Activated T-cell treated with anti-CD3 and anti-CD28 coated beads, Interleukin-2, amount 50 U/mL, for 4 hours (primary cell): ENCODE measurements at regions not wholly inside any gene's neighbourhood (a gene's known extent, or its start where the extent isn't known, plus 50 kb on each side); places are given as distances from the start of the nearest gene placed in this dataset.

Experiments used
- ATAC-seq, 2 donors: fragments of 200-7000 bp; cut with Tn5 transposase; one replicate each; pipeline ENCODE4 v1.10.0; 2021
- DNase-seq: peaks from one replicate; pipeline ENCODE4 v3.0.0-alpha.2; 2020
- H3K27me3 Mint-ChIP-seq: one replicate; pipeline ENCODE4 v1.8.0; 2021; ENCODE audit warnings: low read depth, mixed read lengths
- H3K36me3 Mint-ChIP-seq: one replicate; pipeline ENCODE4 v1.8.0; 2022; ENCODE audit warnings: mixed read lengths; ENCODE audit not compliant: insufficient read depth
- H3K4me1 Mint-ChIP-seq: one replicate; pipeline ENCODE4 v1.8.0; 2021; ENCODE audit warnings: low read depth, mixed read lengths
- H3K4me3 Mint-ChIP-seq: one replicate; pipeline ENCODE4 v1.8.0; 2021; ENCODE audit warnings: mild to moderate bottlenecking, moderate library complexity, mixed read lengths
- H3K9me3 Mint-ChIP-seq: one replicate; pipeline ENCODE4 v1.8.0; 2021; ENCODE audit warnings: mixed read lengths

DNA sequence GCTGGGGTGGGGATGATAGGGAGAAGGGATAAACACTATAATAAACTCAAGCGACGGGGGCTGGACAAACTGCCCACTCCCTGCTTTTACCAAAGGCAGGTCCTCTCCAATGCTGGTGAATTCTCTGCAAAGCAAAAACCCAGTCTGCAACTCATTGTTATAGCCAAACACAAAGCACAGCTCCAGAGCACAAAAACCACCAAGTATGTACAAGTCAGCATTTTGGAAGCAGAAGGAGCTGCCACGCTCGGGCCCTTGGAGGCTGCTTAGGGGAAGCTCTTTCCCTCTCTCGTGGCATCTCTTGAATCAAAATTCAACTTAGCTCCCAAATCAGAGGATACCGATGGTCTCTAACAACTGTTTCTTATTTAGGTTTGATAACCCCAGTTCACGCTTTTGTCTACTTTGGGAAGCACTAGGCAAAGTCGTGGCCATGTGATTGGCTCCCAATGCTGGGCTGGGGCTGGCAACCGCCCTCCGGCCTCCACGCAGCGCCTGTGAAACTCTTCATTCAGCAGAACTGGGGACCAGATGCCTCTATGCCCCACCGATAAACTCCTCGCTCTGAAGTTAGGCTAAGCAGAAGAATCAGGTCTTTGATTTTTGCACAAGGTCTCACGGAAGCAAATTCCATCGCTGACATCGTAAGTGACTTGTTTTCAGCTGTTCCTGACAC is 158.5 kb upstream of the FOXN3 start:
- no peak for DNase-seq
- ATAC-seq = no peak
- Mint-ChIP-seq H3K4me3 (no peak overlapping the region), H3K9me3 (no peaks in the 10 kb centered on the region), H3K27me3 (no peaks in the 10 kb centered on the region), H3K36me3 (peaks cover 15% of the 10 kb centered on the region), H3K4me1 (peaks cover 31% of the 10 kb centered on the region)

DNA sequence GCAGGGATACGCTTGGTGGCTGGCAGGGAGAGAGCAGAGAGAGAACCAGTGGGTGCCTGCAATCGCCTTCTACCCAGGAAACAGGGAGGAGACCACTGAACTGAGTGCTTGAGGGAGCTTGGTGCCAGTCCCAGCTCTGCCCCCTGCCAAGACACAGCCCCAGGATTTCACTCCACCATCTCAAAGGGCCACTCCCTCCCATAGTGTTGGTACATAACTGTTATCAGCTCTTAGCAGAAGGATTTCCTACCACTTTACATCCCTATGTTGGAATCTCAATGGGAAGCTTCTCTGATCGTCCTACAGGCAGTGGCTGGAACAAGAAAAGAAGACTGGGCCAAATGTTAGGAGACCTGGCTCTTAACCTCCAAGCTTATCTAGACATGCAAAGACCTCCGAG is 157.4 kb upstream of the FOXN3 start:
- Mint-ChIP-seq H3K4me1 (peaks cover 36% of the 10 kb centered on the region), H3K36me3 (peaks cover 18% of the 10 kb centered on the region)

DNA sequence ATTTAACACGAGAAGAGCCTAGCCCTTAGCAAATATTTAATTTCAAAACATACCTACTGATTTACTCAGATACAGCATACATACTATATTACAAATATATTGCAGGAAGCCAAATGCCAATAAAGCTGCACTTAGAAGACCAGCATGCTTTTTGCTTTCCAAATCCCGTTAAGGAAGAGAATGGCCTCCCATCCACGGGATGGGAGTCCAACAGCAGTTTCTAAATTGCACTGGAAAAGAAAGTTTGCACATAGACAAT is 156.3 kb upstream of the FOXN3 start:
- DNase-seq (no peak), ATAC-seq (no peak)
- Mint-ChIP-seq H3K36me3 (peaks cover 17% of the 10 kb centered on the region), H3K9me3 (no peaks in the 10 kb centered on the region), H3K27me3 (no peaks in the 10 kb centered on the region), H3K4me3 (no peak overlapping the region), H3K4me1 (peaks cover 36% of the 10 kb centered on the region)

More for the DNA sequence above, 157.4 kb upstream of the FOXN3 start:
- Mint-ChIP-seq H3K9me3 (no peaks in the 10 kb centered on the region), H3K27me3 (no peaks in the 10 kb centered on the region), H3K4me3 (no peak overlapping the region)
- ATAC-seq = no peak
- DNase-seq = no peak

DNA sequence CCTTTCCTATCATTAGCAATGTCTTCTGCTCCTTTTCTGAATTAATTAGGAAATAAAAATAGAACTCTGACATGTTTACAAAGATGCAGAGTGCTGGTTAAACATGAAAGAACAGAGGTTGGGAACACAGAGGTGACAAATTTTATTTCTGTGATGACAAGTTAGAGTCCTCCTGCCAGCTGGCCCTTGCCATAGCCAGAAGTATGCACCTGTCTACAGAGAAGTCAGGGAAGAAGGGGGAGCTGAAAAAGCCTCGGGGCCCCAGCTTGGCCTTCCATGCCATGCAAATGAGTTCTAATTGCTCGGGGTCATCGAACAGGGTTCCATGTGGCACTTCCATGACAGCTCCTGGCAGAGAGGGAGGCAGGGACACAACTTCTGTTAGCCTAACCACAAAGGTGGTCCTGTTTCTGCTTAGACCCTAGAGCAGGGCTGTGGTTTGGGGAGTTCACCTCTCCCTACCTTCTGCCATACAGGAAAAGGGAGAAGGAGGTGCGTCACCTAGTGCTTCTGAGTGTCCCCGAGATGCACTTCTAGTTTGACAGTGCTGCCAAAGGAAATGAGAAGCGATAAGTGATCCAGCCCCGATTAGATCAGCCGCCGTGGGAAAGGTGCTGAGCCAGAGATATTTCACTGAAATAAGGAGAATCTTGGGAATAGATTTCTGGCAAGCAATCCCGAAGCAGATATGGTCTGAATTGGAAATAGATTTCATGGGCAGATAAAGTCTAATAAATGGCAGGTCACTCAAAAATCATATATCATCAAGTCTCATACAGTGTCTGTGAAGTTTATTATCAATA is 155.8 kb upstream of the FOXN3 start:
- DNase-seq (no peak), ATAC-seq (no peak)
- no peak overlapping the region for H3K4me3 Mint-ChIP-seq
- no peaks in the 10 kb centered on the region for H3K9me3 Mint-ChIP-seq
- peaks cover 17% of the 10 kb centered on the region for H3K36me3 Mint-ChIP-seq
- H3K4me1 Mint-ChIP-seq = peaks cover 37% of the 10 kb centered on the region
- no peaks in the 10 kb centered on the region for H3K27me3 Mint-ChIP-seq

DNA sequence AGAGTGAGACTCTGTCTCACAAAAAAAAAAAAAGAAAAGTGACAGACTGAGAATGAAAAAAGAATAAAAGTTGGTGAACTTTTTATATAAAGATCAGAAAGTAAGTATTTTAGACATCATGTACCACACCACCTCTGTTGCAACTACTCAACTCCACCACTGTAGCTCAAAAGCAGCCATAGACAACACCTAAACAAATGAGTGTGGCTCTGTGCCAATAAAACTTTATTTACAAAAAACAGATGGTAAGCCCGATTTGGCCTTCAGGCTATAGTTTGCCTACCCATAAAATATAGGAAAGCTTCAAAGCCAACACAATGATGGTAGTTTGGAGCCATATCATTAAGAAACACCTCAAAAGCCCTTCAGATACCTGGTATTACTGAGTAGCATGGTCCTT is 154.5 kb upstream of the FOXN3 start:
- DNase-seq (no peak), ATAC-seq (no peak)
- peaks cover 37% of the 10 kb centered on the region for H3K4me1 Mint-ChIP-seq
- no peak overlapping the region for H3K4me3 Mint-ChIP-seq
- H3K36me3 Mint-ChIP-seq = peaks cover 14% of the 10 kb centered on the region
- H3K9me3 Mint-ChIP-seq = no peaks in the 10 kb centered on the region
- no peaks in the 10 kb centered on the region for H3K27me3 Mint-ChIP-seq

DNA sequence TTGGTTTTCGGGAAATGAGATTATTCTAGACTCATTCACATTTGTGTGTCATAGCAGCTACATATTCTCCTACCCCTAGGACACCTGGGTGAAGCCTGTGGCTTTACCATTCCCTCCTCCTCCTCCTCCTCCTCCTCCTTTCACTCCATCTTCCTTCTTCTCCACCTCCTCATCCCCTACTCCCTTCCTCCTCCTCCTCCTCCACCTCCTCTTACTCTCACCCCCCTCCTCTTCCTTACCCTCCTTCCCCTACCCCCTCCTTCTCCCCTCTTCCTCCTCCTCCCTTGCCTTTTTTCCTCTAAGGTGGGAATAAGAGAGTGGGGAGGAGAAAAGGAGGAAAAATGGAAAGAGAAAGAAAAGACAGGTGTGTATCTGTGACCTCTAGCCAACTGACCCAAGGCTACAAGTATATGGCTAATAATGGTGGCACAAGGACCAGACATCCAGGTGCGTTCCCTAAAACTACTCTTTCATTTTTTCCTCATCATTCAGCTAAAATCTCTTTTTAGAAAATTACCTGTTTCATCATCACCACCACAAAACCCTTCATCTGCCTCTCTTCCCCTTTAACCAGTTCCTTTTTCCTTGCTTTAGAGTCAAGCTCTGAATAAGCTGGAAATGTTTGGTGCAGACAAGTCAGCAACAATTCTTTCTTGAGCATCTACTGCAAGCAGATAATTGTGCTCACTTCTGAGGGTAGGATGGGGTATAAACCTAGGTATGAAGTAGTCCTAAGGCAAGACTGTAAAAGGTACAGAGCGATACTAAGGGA is 149.8 kb upstream of the FOXN3 start:
- no peaks in the 10 kb centered on the region for H3K9me3 Mint-ChIP-seq
- ATAC-seq (no peak), DNase-seq (no peak)
- peaks cover 11% of the 10 kb centered on the region for H3K36me3 Mint-ChIP-seq
- H3K4me3 Mint-ChIP-seq = no peak overlapping the region
- H3K4me1 Mint-ChIP-seq = peaks cover 42% of the 10 kb centered on the region
- H3K27me3 Mint-ChIP-seq = no peaks in the 10 kb centered on the region

DNA sequence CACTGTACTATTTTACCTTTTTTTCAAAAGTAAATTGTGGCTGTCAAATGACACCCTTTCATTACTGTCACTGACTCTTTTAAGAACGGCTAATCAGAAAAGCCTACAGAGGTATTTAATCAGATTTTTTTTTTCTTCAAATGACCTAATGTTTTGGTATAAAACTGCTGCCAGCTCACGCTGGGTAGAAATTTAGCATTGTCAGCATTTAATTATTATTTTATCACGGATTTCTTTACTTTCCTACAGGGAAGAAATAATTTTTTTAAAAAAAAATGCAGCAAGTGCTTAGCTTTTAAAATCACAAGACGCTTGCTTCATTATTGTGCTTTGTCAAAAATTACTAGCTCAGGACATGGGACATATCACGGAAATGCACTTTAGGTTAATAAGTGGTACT is 149.1 kb upstream of the FOXN3 start:
- no peak for ATAC-seq
- Mint-ChIP-seq H3K4me3 (no peak overlapping the region), H3K9me3 (no peaks in the 10 kb centered on the region), H3K4me1 (peaks cover 42% of the 10 kb centered on the region), H3K36me3 (peaks cover 16% of the 10 kb centered on the region), H3K27me3 (no peaks in the 10 kb centered on the region)
- DNase-seq = no peak

DNA sequence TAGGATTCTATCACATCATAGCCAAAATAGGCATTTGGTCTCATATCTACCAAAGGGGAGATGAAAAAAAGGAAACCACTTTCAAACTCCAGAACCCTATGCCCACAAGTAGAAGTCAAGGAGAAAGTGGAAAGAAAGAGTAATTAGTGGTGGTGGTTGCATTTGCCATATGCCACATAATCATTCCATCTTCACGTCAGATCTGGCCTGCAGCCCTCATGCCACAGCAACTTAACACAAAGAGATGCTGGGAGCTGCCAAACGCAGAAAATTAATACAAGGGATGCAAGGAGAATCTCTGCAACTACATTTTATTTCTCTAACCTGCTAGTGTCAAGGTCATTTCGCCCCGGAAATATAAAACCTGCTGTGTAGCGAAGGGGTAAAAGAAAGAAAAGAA is 148.6 kb upstream of the FOXN3 start:
- no peaks in the 10 kb centered on the region for H3K9me3 Mint-ChIP-seq
- H3K4me3 Mint-ChIP-seq = no peak overlapping the region
- DNase-seq = no peak
- no peak for ATAC-seq
- H3K36me3 Mint-ChIP-seq = peaks cover 20% of the 10 kb centered on the region
- no peaks in the 10 kb centered on the region for H3K27me3 Mint-ChIP-seq
- H3K4me1 Mint-ChIP-seq = peaks cover 40% of the 10 kb centered on the region

DNA sequence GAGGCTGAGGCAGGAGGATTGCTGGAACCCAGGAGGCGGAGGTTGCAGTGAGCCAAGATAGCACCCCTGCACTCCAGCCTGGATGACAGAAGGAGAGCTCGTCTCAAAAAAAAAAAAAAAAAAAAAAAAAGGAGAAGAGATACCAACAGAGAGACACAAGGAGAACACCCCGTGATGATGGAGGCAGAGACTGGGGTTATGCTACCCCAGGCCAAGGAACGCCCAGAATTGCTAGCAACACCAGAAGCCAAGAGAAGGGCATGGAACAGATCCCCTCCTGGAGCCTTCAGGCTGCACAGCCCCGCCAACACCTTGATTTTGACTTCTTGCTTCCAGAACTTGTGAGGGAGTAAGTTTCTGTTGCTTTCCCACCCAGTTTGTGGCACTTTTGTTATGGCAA is 148.0 kb upstream of the FOXN3 start:
- H3K4me1 Mint-ChIP-seq = peaks cover 40% of the 10 kb centered on the region
- no peaks in the 10 kb centered on the region for H3K9me3 Mint-ChIP-seq
- H3K36me3 Mint-ChIP-seq = peaks cover 21% of the 10 kb centered on the region
- no peak overlapping the region for H3K4me3 Mint-ChIP-seq
- no peak for ATAC-seq
- H3K27me3 Mint-ChIP-seq = no peaks in the 10 kb centered on the region
- no peak for DNase-seq

DNA sequence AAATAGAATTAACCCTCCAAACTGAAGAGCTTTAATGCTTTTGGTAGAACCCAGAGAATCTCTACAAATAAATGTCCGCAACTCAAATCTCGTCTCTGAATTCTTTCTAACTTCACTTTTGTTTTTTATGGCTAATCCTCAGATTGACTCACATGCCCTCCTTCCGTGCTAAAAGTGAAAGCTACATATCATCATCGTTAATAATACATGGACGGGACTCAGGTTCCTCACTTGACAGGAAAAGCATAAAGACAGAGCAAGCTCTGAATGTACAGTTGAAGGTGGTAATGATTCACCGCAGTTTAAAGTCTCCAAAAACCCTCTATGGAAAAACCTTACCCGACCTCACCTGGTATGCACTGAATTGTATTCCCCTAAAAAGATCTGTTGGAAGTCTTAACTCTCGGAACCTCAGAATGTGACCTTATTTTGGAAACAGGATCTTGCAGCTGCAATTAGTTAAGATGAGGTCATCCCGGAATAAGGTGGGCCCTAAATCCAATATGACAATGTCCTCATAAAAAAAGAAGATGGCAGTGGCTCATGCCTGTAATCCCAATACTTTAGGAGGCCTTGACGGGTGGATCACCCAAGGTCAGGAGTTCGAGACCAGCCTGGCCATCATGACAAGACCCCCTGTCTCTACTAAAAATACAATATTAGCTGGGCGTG is 147.4 kb upstream of the FOXN3 start:
- no peak for DNase-seq
- peaks cover 23% of the 10 kb centered on the region for H3K36me3 Mint-ChIP-seq
- no peak overlapping the region for H3K4me3 Mint-ChIP-seq
- no peak for ATAC-seq
- H3K4me1 Mint-ChIP-seq = peaks cover 40% of the 10 kb centered on the region
- no peaks in the 10 kb centered on the region for H3K27me3 Mint-ChIP-seq
- H3K9me3 Mint-ChIP-seq = no peaks in the 10 kb centered on the region

DNA sequence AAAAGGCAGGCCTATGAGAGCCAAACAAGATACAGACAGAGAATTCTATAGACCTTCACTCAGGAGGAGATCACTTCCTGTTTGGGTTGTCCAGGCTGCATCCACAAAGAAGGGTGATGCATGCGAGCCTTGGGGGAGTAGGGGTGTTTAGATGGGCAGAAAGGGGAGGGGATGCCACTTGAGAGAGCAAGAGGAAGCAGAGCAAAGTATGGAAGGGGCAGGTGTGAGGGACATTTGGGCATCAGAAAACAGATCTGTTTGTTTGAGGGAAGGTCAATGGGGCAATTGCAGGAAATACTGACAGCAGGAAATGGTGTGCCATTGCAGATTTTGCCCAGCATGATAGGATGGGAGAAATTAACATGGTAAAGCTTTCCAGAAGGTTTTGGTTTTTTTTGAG is 146.4 kb upstream of the FOXN3 start:
- H3K4me3 Mint-ChIP-seq = no peak overlapping the region
- no peak for DNase-seq
- peaks cover 25% of the 10 kb centered on the region for H3K36me3 Mint-ChIP-seq
- no peaks in the 10 kb centered on the region for H3K27me3 Mint-ChIP-seq
- ATAC-seq = no peak
- H3K4me1 Mint-ChIP-seq = peaks cover 35% of the 10 kb centered on the region
- no peaks in the 10 kb centered on the region for H3K9me3 Mint-ChIP-seq

DNA sequence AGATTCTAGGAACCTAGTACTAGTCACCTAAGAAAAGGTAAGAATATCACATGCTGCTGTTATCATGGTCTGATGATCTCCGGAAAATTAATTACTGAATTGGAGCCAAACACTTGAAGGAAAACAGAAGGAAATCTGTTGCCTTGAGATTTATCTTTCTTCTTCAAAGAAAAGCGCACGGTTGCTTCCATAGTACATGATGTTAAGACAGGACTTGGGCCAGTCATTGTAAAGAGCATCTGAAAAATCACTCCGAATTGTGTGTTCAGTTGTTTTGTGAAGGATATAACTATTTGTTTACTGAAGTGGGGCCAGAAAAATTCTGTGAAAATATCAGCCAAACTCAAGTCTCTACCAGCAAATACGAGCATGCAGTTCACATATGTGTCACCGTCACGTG is 134.9 kb upstream of the FOXN3 start:
- Mint-ChIP-seq H3K27me3 (no peaks in the 10 kb centered on the region), H3K4me1 (peaks cover 50% of the 10 kb centered on the region), H3K36me3 (peaks cover 18% of the 10 kb centered on the region), H3K9me3 (no peaks in the 10 kb centered on the region), H3K4me3 (no peak overlapping the region)
- ATAC-seq (no peak), DNase-seq (no peak)

DNA sequence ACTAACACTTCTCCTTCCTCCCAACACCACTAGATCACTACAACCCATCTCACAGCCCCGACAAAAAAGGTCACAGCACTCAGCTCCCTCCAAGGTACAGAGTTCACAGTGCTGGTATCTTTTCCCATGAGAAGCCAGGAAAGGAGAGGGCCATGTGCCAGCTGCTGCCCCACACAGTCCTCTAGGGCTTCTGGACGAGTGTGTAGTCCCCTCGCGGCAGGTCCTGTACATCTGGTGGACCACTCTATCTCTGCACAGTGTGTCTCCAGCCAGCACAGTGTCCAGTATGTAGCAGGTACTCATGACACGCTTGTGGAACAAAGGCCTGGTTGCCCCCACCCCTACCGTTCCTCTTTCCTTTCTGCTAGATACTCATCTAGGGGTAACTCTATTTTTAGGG is 134.4 kb upstream of the FOXN3 start:
- Mint-ChIP-seq H3K4me1 (peaks cover 45% of the 10 kb centered on the region), H3K4me3 (no peak overlapping the region), H3K9me3 (no peaks in the 10 kb centered on the region), H3K36me3 (peaks cover 14% of the 10 kb centered on the region), H3K27me3 (no peaks in the 10 kb centered on the region)
- ATAC-seq (no peak), DNase-seq (no peak)

DNA sequence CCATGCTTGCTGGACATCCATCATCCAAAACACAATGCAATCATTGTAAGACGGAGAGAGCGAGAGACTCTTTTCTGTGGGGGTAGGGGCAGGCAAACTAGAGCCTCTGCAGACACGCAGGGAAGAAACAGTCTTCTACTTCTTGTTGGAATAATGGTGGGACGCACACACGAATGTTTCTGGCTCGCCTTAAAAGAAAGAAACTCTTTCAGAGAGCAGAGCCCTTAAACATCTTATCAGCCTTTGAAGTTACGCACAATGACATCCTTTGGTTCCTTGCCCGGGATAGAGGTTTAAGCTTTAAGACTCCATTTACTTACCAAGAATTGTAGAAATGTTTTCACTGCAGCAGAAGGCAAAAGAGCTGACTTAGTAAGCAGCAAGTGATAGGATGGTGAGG is 133.8 kb upstream of the FOXN3 start:
- Mint-ChIP-seq H3K4me1 (peaks cover 43% of the 10 kb centered on the region), H3K9me3 (no peaks in the 10 kb centered on the region), H3K4me3 (no peak overlapping the region), H3K36me3 (peaks cover 13% of the 10 kb centered on the region), H3K27me3 (no peaks in the 10 kb centered on the region)
- DNase-seq = no peak
- no peak for ATAC-seq
